GM12874 (cell line): ENCODE measurements at regions not wholly inside any gene's neighbourhood (a gene's known extent, or its start where the extent isn't known, plus 50 kb on each side); places are given as distances from the start of the nearest gene placed in this dataset.

ENCODE experiments used
- CTCF ChIP-seq: IDR thresholded peaks from 2 replicates; pipeline ENCODE4 v1.5.1; 2011; ENCODE audit warnings: low read depth, mild to moderate bottlenecking, control low read depth, low read length, moderate library complexity; ENCODE audit not compliant: insufficient read depth

- no peak for TF ChIP-seq CTCF
Observed at GRCh38 chr14:104343690-104344640, 205.6 kb downstream of the KIF26A start.

- no peak for TF ChIP-seq CTCF
Observed at GRCh38 chr14:104344818-104345620, 206.6 kb downstream of the KIF26A start.

- no peak for TF ChIP-seq CTCF
Observed at GRCh38 chr14:104345621-104346462, 207.5 kb downstream of the KIF26A start.

GRCh38 chr14:104346608-104347007 is 208.2 kb downstream of the KIF26A start:
- no peak for TF ChIP-seq CTCF

GRCh38 chr14:104348741-104349140 is 210.4 kb downstream of the KIF26A start:
- TF ChIP-seq CTCF: no peak

- no peak for TF ChIP-seq CTCF
Observed at GRCh38 chr14:104349950-104350349, 211.6 kb downstream of the KIF26A start.
